Muscle of leg (tissue), 3 donors: ENCODE measurements at regions not wholly inside any gene's neighbourhood (a gene's known extent, or its start where the extent isn't known, plus 50 kb on each side); places are given as distances from the start of the nearest gene placed in this dataset.

Experiments
- DNase-seq: peaks from one replicate; pipeline ENCODE4 v3.0.0; 2013
- H3K27ac ChIP-seq: one replicate; pipeline ENCODE4 v1.5.1; 2013; ENCODE audit warnings: mild to moderate bottlenecking, low read length, control low read depth
- H3K27me3 ChIP-seq: one replicate; pipeline ENCODE4 v1.6.1; 2013; ENCODE audit warnings: low read length; ENCODE audit not compliant: control insufficient read depth, insufficient read depth
- H3K36me3 ChIP-seq: one replicate; pipeline ENCODE4 v1.6.1; 2013; ENCODE audit warnings: low read length; ENCODE audit not compliant: control insufficient read depth, insufficient read depth
- H3K4me1 ChIP-seq: one replicate; pipeline ENCODE4 v1.6.1; 2013; ENCODE audit warnings: low read length; ENCODE audit not compliant: control insufficient read depth, insufficient read depth
- H3K4me3 ChIP-seq: one replicate; pipeline ENCODE4 v1.5.1; 2013; ENCODE audit warnings: low read length, control low read depth
- H3K9me3 ChIP-seq: replicated peaks from 2 replicates; pipeline ENCODE4 v1.6.1; 2013; ENCODE audit warnings: low read depth, low read length; ENCODE audit not compliant: control insufficient read depth
- WGBS: methylation state at CpG from one replicate; pipeline ENCODE4 v1.1.5; 2013; ENCODE audit warnings: missing lambda C conversion rate; ENCODE audit not compliant: insufficient coverage; 5-methylcytosine and 5-hydroxymethylcytosine counted together

GRCh38 chr6:48735846-48736245 lies 624.8 kb upstream of the PTCHD4 start:
- Histone ChIP-seq H3K4me1 (no peaks in the 10 kb centered on the region), H3K36me3 (no peaks in the 10 kb centered on the region), H3K4me3 (no peak overlapping the region), H3K27ac (no peak overlapping the region), H3K27me3 (no peaks in the 10 kb centered on the region), H3K9me3 (peaks cover 2% of the 10 kb centered on the region)
- DNase-seq, result no peak
- 71% methylated on average over 1 of the region's 1 CpG for whole genome bisulfite sequencing

GRCh38 chr6:48733581-48733980 lies 622.6 kb upstream of the PTCHD4 start:
- Histone ChIP-seq H3K36me3 (no peaks in the 10 kb centered on the region), H3K27ac (no peak overlapping the region), H3K9me3 (peaks cover 8% of the 10 kb centered on the region), H3K4me1 (no peaks in the 10 kb centered on the region), H3K4me3 (no peak overlapping the region), H3K27me3 (no peaks in the 10 kb centered on the region)
- no peak for DNase-seq
- no CpG with 5 or more reads among the region's 1 CpG for WGBS

- 100% methylated on average over 1 of the region's 2 CpGs for whole genome bisulfite sequencing
- DNase-seq, result no peak
- no peaks in the 10 kb centered on the region for H3K4me1 ChIP-seq
- no peak overlapping the region for H3K4me3 ChIP-seq
- peaks cover 6% of the 10 kb centered on the region for H3K9me3 ChIP-seq
- no peaks in the 10 kb centered on the region for H3K27me3 ChIP-seq
- H3K27ac ChIP-seq, result no peak overlapping the region
- no peaks in the 10 kb centered on the region for H3K36me3 ChIP-seq
Measured at GRCh38 chr6:48714699-48715098, 603.7 kb upstream of the PTCHD4 start.

- peaks cover 4% of the 10 kb centered on the region for H3K9me3 ChIP-seq
- H3K27ac ChIP-seq, result no peak overlapping the region
- H3K36me3 ChIP-seq, result no peaks in the 10 kb centered on the region
- H3K4me1 ChIP-seq, result no peaks in the 10 kb centered on the region
- no peak for DNase-seq
- no peak overlapping the region for H3K4me3 ChIP-seq
- H3K27me3 ChIP-seq, result no peaks in the 10 kb centered on the region
- WGBS, result no CpG with 5 or more reads among the region's 2 CpGs
Measured at GRCh38 chr6:48714250-48714649, 603.3 kb upstream of the PTCHD4 start.

- Histone ChIP-seq H3K36me3 (no peaks in the 10 kb centered on the region), H3K27ac (no peak overlapping the region), H3K4me3 (no peak overlapping the region), H3K9me3 (peaks cover 3% of the 10 kb centered on the region), H3K27me3 (no peaks in the 10 kb centered on the region), H3K4me1 (no peaks in the 10 kb centered on the region)
- no CpG with 5 or more reads among the region's 2 CpGs for WGBS
- no peak for DNase-seq
Measured at GRCh38 chr6:48713612-48714011, 602.6 kb upstream of the PTCHD4 start.

GRCh38 chr6:48706310-48706709 lies 595.3 kb upstream of the PTCHD4 start:
- Histone ChIP-seq H3K36me3 (no peaks in the 10 kb centered on the region), H3K27me3 (no peaks in the 10 kb centered on the region), H3K27ac (no peak overlapping the region), H3K9me3 (peaks cover 2% of the 10 kb centered on the region), H3K4me3 (no peak overlapping the region), H3K4me1 (no peaks in the 10 kb centered on the region)
- no peak for DNase-seq

GRCh38 chr6:48701572-48701971 lies 590.6 kb upstream of the PTCHD4 start:
- WGBS, result 83% methylated on average over 14 of the region's 15 CpGs
- Histone ChIP-seq H3K36me3 (no peaks in the 10 kb centered on the region), H3K4me3 (no peak overlapping the region), H3K27ac (no peak overlapping the region), H3K27me3 (no peaks in the 10 kb centered on the region), H3K9me3 (peaks cover 4% of the 10 kb centered on the region), H3K4me1 (no peaks in the 10 kb centered on the region)
- DNase-seq, result no peak

GRCh38 chr6:48695872-48696271 lies 584.9 kb upstream of the PTCHD4 start:
- Histone ChIP-seq H3K4me1 (no peaks in the 10 kb centered on the region), H3K4me3 (no peak overlapping the region), H3K36me3 (no peaks in the 10 kb centered on the region), H3K9me3 (peaks cover 19% of the 10 kb centered on the region), H3K27ac (no peak overlapping the region), H3K27me3 (no peaks in the 10 kb centered on the region)
- no peak for DNase-seq
- WGBS, result no CpG with 5 or more reads among the region's 3 CpGs

- Histone ChIP-seq H3K27me3 (no peaks in the 10 kb centered on the region), H3K9me3 (peaks cover 34% of the 10 kb centered on the region), H3K27ac (no peak overlapping the region), H3K36me3 (no peaks in the 10 kb centered on the region), H3K4me3 (no peak overlapping the region), H3K4me1 (no peaks in the 10 kb centered on the region)
- no CpG with 5 or more reads among the region's 2 CpGs for WGBS
- DNase-seq, result no peak
Measured at GRCh38 chr6:48691420-48691819, 580.4 kb upstream of the PTCHD4 start.

GRCh38 chr6:48689498-48689897 lies 578.5 kb upstream of the PTCHD4 start:
- H3K27ac ChIP-seq, result no peak overlapping the region
- DNase-seq, result no peak
- peaks cover 32% of the 10 kb centered on the region for H3K9me3 ChIP-seq
- H3K4me3 ChIP-seq, result no peak overlapping the region
- no peaks in the 10 kb centered on the region for H3K27me3 ChIP-seq
- H3K4me1 ChIP-seq, result no peaks in the 10 kb centered on the region
- no peaks in the 10 kb centered on the region for H3K36me3 ChIP-seq

- whole genome bisulfite sequencing, result no CpG with 5 or more reads among the region's 1 CpG
- no peaks in the 10 kb centered on the region for H3K36me3 ChIP-seq
- no peak overlapping the region for H3K4me3 ChIP-seq
- H3K27ac ChIP-seq, result no peak overlapping the region
- H3K27me3 ChIP-seq, result no peaks in the 10 kb centered on the region
- no peaks in the 10 kb centered on the region for H3K4me1 ChIP-seq
- no peaks in the 10 kb centered on the region for H3K9me3 ChIP-seq
- DNase-seq, result no peak
Measured at GRCh38 chr6:48678390-48678789, 567.4 kb upstream of the PTCHD4 start.
